ENCODE measurements at regions not wholly inside any gene's neighbourhood (a gene's known extent, or its start where the extent isn't known, plus 50 kb on each side); places are given as distances from the start of the nearest gene placed in this dataset.

- DNase-seq, result no peak
These were observed 105.6 kb downstream of the SEC61B start for GRCh38 chr9:99327667-99328066.

GRCh38 chr9:99335280-99335679 lies 113.2 kb downstream of the SEC61B start:
- no peak for DNase-seq

GRCh38 chr9:99336005-99336404 lies 113.9 kb downstream of the SEC61B start:
- no peak for DNase-seq

- DNase-seq, result no peak
These were observed 114.4 kb downstream of the SEC61B start for GRCh38 chr9:99336531-99336930.

GRCh38 chr9:99340281-99340680 lies 118.2 kb downstream of the SEC61B start:
- DNase-seq, result no peak

GRCh38 chr9:99341686-99342085 lies 119.6 kb downstream of the SEC61B start:
- DNase-seq, result no peak

- no peak for DNase-seq
These were observed 123.4 kb downstream of the SEC61B start for GRCh38 chr9:99345451-99345850.

- DNase-seq, result no peak
These were observed 123.9 kb downstream of the SEC61B start for GRCh38 chr9:99345942-99346341.

- no peak for DNase-seq
These were observed 125.5 kb downstream of the SEC61B start for GRCh38 chr9:99347568-99347967.

GRCh38 chr9:99348289-99348688 lies 126.2 kb downstream of the SEC61B start:
- DNase-seq, result no peak

GRCh38 chr9:99349870-99350269 lies 127.8 kb downstream of the SEC61B start:
- DNase-seq, result no peak

- no peak for DNase-seq
These were observed 128.4 kb downstream of the SEC61B start for GRCh38 chr9:99350461-99350860.

- no peak for DNase-seq
These were observed 129.6 kb downstream of the SEC61B start for GRCh38 chr9:99351647-99352046.

GRCh38 chr9:99352826-99353225 lies 130.7 kb downstream of the SEC61B start:
- no peak for DNase-seq

- DNase-seq, result no peak
These were observed 131.3 kb downstream of the SEC61B start for GRCh38 chr9:99353408-99353807.

- no peak for DNase-seq
These were observed 132.0 kb downstream of the SEC61B start for GRCh38 chr9:99354104-99354503.

GRCh38 chr9:99356512-99356971 lies 134.5 kb downstream of the SEC61B start:
- no peak for DNase-seq

- DNase-seq, result no peak
These were observed 135.5 kb downstream of the SEC61B start for GRCh38 chr9:99357575-99357974.

GRCh38 chr9:99358668-99359067 lies 136.6 kb downstream of the SEC61B start:
- no peak for DNase-seq

- DNase-seq, result no peak
These were observed 137.3 kb downstream of the SEC61B start for GRCh38 chr9:99359336-99359735.

- no peak for DNase-seq
These were observed 137.9 kb downstream of the SEC61B start for GRCh38 chr9:99360026-99360425.

- DNase-seq, result no peak
These were observed 139.7 kb downstream of the SEC61B start for GRCh38 chr9:99361817-99362216.

- DNase-seq, result no peak
These were observed 140.2 kb downstream of the SEC61B start for GRCh38 chr9:99362321-99362720.

- no peak for DNase-seq
These were observed 141.4 kb downstream of the SEC61B start for GRCh38 chr9:99363509-99363908.

GRCh38 chr9:99365233-99365980 lies 143.3 kb downstream of the SEC61B start:
- no peak for DNase-seq

All from CD4-positive, alpha-beta T cell treated with Interleukin-17A for 4 hours (primary cell).